ENCODE measurements at regions not wholly inside any gene's neighbourhood (a gene's known extent, or its start where the extent isn't known, plus 50 kb on each side); places are given as distances from the start of the nearest gene placed in this dataset.
"Not testable (repeated sequence)": the region's sequence is repeated elsewhere in the genome, so short reads cannot be mapped to it uniquely, and the experiment has no call there.

DNA sequence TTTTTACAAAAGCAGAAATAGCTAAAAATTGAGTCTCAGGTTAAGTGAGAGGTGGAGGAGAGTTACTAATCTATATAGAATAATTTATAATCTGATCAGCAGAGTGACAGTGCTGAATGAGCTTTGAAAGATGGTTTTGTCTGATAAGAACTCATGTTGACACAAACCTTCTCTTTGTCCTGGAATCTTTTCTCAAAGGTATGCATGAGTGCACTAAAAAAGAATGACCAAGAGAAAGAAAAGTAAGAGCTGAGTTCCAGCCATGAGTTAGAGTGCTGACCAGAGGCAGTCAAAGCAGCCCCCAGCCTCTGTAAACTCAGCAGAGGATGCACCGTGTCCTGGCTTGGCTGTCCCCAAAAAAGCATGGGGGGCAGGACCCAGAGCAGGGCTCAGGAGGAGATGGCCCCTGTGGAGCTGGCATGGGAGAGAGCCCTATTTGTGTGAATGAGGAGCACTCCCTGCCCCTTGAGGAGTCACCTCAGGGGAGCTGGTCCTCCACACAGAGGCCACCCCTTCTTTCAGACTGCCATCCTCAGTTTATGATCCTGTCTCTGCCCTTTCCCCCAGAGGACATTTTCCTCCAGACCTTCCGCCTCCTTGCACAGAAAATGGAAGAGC, 129.8 kb downstream of the SEC23A start:
- in situ Hi-C loops (cut with HindIII; ENCODE audit: low sequenced_read_pairs) = no loop called here
- DNase-seq (ENCODE audit: low spot score) = no peak

DNA sequence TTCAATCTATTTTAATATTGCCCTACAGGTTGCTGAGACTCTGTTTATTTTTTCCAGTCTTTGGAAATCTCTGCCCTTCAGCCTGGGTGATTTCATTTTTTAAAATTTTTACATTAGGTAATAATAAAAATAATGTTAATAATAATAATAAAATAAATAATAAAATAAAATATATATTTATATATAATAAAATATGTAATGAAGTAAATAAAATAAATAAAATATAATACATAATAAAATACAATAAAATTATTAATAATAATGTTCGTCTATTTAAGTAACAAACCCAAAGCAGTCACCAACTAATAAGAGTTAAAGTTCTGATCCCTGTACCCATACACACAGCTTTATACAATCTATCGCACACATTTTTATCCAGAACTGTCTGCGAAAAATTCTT, 130.5 kb downstream of the SEC23A start:
- in situ Hi-C loops (cut with HindIII; ENCODE audit: low sequenced_read_pairs) = no loop called here
- no peak for DNase-seq (ENCODE audit: low spot score)

DNA sequence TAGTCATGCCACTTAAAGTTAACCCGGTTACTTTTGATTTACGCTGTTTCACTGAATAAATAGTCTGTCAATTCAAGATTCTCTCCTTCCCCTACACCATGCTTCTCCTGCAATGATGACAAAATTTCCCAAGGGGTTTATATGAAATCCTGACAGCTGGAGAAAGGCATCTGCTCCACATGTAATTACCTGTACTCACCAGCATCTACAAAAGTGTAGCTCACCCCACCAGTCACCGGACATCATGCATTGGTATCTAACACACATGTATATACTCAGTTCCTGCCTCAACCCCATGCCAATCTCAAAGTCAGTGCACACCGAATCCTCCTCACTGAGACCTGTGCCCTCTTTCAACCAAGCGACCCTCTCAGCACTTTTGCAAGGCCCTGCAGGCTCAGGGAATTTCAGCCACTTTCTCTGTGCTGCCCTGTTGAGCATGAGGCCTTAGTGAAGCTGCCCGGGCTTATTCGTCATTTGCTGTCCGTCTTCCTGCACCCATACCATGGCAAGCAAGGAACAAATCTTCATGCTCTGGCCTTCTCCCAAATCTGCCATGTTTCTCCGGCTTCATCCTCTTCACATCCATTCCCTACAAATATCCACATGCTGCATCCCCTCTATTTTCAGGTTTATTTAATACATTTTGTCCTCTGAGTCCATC, 131.6 kb downstream of the SEC23A start:
- in situ Hi-C loops (cut with HindIII; ENCODE audit: low sequenced_read_pairs) = no loop called here
- DNase-seq (ENCODE audit: low spot score) = no peak

DNA sequence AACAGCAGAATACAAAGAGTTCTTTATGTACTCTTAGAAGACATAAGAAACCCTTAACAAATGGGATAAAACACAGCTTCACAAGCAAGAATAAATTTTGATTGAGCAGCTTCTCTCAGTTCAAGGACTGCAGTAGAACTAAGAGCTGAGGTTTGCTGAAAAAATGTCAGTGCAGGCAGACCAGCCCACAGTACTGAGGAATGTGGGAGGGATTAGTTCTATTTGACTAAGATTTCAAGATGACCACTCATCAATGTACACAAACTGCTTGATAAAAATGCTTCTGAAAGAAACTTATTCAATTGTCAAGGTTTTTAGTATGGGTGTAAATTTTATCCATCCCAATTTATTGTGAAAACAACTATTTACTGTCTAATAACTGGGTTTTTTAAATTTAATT, 138.4 kb downstream of the SEC23A start:
- no peak for DNase-seq (ENCODE audit: low spot score)
- in situ Hi-C loops (cut with HindIII; ENCODE audit: low sequenced_read_pairs) = no loop called here

DNA sequence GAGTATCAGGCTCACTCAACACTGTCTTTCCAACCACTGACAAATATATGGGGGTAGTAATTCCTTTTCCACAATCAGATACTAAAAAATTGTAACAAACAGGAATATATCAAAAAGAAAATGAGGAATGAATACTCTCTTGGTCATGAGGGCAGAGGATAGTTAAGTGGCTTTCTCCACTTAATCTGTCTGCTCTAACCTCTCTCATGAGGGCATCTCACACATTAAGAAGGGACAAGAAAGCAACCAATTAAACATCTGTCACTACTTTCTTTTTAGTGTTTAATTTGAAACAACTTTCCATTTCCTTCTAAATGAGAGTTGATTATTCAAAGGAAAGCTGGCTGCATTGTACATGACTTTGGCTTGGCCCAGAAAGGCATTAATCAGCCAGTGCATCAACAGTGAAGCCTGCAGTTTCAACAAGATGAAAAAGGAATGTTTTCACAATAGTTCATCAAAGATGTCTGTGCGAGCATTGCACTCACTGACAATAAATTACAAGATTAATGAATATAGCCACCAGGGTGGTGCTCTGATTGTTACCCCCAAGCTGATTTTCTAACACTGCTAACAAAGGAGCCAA, 142.0 kb downstream of the SEC23A start:
- no peak for DNase-seq (ENCODE audit: low spot score)
- in situ Hi-C loops (cut with HindIII; ENCODE audit: low sequenced_read_pairs) = no loop called here

DNA sequence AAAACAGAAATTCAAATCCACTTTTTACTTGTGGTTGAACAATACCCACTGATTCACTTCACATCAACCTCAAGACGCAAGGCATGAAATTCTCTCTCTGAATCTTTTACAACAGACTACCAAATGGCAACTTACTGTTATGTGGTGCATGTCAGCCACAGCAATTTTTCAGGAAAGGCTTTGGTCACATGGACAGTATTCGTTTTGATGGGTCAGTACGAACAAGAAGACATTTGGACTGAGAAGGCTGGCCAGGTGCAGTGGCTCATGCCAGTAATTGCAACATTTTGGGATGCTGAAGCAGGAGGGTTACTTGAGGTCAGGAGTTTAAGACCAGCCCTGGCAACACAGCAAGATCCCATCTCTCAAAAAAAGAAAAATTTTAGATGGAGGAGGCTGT, 144.0 kb downstream of the SEC23A start:
- in situ Hi-C loops (cut with HindIII; ENCODE audit: low sequenced_read_pairs) = no loop called here
- DNase-seq (ENCODE audit: low spot score) = no peak

DNA sequence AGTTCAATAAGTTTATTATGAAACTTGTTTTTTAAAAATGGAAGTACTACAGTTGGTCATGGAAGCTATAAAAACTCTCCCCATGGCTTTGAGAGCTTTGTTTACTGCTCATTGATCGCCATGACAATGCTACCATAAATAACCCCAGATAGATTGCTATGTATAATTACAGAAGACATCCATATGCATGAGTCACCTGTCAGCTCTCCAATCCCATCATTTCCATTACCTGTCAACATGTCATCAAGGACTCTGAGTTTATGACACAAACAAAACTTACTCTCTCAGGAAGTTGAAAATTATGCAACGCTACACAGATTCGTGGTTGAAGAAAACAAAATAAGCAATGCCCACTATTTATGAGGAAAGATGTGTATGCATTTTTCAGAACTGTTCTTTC, 144.4 kb downstream of the SEC23A start:
- in situ Hi-C loops (cut with HindIII; ENCODE audit: low sequenced_read_pairs) = no loop called here
- no peak for DNase-seq (ENCODE audit: low spot score)

DNA sequence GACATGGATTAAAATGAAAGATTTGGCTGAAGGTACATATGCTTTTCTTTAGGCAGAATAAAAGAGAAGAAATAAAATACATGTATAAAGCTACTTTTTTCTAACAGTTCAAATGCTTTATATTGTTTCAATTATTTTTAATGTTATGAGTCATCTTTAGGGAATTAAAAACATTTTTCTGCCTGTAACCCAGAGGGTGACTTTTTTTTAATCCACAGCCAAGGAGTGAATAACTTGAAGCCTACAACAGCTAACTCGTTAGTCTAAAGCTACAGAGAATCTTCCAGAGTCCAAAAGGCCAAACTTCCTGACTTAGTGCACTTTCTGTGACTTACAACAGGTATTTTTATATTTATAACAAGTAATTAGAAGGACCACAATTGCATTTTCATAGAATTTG, 151.6 kb downstream of the SEC23A start:
- DNase-seq (ENCODE audit: low spot score) = no peak

DNA sequence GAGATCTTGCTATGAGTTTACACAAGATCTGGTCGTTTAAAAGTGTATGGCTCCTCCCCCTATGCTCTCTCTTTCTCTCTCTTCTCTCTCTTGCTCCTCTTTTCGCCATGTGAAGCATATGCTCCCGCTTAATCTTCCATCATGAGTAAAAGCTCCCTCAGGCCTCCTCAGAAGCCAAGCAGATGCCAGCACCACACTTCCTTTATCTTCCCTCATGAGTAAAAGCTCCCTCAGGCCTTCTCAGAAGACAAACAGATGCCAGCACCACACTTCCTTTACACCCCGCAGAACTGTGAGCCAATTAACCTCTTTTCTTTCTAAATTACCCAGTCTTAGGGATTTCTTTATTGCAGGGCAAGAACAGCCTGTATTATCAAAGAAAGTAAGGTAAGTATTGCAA, 152.4 kb downstream of the SEC23A start:
- no peak for DNase-seq (ENCODE audit: low spot score)
- in situ Hi-C loops (cut with HindIII; ENCODE audit: low sequenced_read_pairs) = no loop called here

More for the DNA sequence above, 151.6 kb downstream of the SEC23A start:
- in situ Hi-C loops (cut with HindIII; ENCODE audit: low sequenced_read_pairs) = no loop called here

DNA sequence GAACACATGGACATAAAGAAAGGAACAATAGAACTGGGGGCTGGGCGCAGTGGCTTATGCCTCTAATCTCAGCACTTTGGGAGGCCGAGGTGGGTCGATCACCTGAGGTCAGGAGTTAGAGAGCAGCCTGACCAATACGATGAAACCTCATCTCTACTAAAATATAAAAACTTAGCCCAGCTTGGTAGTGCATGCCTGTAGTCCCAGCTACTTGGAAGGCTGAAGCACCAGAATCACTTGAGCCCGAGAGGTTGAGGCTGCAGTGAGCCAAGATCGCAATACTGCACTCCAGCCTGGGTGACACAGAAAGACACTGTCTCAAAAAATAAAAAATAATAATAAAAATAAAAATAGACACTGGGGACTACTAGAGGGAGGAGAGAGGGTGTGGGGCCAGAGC, 154.5 kb downstream of the SEC23A start:
- DNase-seq (ENCODE audit: low spot score) = no peak
- in situ Hi-C loops (cut with HindIII; ENCODE audit: low sequenced_read_pairs) = no loop called here

DNA sequence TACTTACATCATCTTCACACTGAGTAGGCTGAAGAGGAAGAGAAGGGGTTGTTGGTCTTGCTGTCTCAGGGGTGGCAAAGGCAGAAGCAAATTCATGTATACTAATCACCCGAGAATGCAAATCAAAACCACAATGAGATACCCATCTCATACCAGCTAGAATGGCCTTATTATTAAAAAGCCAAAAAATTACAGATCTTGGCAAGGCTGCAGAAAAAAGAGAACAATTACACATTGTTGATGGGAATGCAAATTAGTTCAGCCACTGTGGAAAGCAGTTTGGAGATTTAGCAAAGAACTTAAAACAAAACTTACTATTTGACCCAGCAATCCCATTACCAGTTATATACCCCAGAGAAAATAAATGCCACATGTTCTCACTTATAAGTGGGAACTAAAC, 154.9 kb downstream of the SEC23A start:
- in situ Hi-C loops (cut with HindIII; ENCODE audit: low sequenced_read_pairs) = no loop called here
- DNase-seq (ENCODE audit: low spot score) = no peak

DNA sequence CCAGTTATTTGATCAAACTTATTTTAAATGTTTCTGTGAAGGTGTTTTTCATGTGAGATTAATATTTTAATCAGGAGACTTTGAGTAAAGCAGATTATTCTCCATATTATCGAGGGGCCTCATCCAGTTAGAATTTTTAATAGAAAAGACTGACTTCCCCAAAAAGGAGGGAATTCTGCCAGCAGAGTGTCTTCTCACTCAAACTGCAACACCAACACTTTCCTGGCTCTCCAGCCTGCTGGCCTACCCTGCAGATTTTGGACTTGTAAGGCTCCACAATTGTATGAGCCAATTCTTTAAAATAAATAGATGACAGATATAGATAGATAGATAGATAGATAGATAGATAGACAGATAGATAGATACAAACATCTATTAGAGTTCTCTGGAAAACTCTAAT, 155.7 kb downstream of the SEC23A start:
- in situ Hi-C loops (cut with HindIII; ENCODE audit: low sequenced_read_pairs) = no loop called here
- DNase-seq (ENCODE audit: low spot score) = no peak

DNA sequence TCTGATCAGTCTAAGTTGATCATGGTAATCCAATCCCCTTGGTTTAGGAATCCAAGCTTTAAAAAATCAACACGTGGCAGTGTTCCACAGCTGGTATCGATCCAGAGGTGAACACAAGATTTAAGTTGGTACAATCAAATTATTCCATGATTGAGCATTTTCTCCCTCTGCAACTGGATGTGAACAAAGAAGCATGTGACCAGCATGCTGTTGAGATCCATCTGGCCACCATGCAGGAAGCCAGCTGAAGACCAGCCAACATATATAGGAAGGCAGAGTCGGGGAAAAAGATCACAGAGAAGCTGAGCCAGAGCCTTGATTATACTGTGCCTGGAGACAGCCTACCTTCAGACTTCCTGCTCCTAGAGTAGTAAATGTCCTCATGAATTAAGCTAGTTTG, 158.3 kb downstream of the SEC23A start:
- DNase-seq (ENCODE audit: low spot score) = peak; percentile 52
- in situ Hi-C loops (cut with HindIII; ENCODE audit: low sequenced_read_pairs) = no loop called here

DNA sequence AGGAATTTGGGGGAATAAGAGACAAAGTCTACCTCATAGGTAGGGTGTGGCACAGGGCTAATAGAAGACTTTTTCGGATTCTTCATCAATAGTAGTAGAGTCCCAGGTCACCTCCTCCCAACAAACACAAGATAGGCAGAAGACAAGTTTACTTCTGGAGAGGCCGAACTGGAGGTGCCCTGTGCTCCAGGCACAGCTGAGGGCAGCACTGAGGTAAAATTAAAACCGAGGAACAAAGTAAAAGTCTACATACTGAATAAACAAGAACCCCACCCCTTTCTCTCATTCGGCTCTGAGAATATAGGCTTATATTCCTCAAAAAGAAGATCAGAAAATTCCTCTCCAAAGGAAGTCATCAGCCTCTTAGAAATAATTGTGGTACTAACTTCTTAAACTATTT, 161.5 kb downstream of the SEC23A start:
- no peak for DNase-seq (ENCODE audit: low spot score)
- in situ Hi-C loops (cut with HindIII; ENCODE audit: low sequenced_read_pairs) = no loop called here

DNA sequence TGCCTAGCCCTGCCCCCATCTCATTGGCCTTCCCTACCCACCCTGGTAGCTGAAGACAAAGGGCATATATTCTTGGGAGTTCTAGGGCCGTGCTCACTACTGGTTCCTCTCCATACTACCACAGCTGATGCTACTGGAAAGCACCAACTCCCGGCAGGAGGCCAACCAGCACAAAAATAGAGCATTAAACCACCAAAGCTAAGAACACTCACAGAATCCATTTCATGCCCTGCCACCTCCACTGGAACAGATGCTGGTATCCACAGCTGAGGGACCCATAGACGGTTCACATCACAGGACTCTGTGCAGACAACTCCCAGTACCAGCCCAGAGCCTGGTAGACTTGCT, 170.4 kb downstream of the SEC23A start:
- DNase-seq (ENCODE audit: low spot score); in situ Hi-C loops (cut with HindIII; ENCODE audit: low sequenced_read_pairs): not testable (repeated sequence)

DNA sequence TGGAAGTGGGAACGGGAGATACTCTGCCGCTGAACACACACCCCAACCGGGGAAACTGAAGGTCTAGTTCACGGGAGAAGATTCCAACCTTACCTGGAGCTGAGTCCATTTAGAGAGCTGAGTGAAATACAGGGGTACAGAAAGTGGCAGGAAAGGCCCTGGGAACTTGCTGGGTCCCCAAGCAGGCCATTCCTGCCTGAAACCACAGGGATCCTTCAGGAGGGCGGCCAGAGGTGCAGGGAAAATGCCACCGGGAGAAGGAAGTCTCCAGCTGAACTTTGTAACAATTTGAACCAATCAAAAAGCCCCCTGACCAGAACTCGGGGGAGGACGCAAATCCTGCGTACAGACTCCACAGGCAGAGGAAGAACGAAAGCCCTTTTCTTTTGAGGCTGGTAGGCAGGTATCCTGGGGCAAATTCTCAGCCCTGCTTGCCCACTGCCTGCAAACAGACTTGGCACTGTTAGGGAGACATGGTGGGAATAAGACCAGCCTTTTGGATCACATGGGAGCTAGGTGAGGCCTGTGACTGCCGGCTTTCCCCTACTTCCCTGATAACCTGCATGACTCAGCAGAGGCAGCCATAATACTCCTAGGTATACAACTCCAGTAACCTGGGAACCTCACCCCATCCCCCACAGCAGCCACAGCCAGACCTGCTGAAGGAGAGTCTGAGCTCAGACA, 170.9 kb downstream of the SEC23A start:
- in situ Hi-C loops (cut with HindIII; ENCODE audit: low sequenced_read_pairs) = no loop called here
- DNase-seq (ENCODE audit: low spot score) = no peak

DNA sequence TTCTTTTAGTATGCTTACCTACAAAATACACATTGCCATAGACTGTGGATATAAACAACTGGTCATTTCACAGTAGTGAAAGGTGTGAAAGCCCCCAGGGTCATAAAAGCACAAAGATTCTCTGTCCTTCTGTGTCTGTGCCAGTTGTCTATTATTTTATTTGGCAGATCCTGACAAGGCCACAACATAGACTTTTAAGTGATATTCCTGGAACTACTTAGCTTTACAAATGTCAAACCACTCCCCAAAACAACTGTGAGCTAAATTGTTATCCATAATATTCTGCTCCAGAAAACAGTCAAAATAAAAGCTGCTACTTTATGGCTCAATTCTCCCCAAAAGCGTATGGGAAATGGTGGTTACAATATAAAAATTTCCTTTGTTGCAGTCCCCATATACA, 172.1 kb downstream of the SEC23A start:
- DNase-seq (ENCODE audit: low spot score) = no peak
- in situ Hi-C loops (cut with HindIII; ENCODE audit: low sequenced_read_pairs) = no loop called here

DNA sequence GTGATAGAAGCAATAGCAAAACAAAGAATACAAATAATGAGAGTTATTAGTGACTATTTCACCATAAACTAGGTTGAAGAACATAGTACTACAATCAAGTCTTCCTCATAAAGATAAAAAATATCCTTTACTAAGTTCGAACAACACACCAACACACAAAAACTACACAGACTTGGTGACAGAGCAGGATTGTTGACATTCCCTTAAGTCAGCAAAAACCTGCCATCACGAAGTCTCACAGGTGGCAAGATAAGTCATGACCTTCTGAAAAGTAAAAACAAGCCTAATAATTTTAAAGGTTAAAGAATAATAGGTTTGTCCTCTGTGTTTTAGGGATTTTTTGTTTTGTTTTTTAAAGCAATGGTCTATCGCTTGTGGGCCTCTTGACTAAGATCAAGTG, 173.0 kb downstream of the SEC23A start:
- in situ Hi-C loops (cut with HindIII; ENCODE audit: low sequenced_read_pairs) = no loop called here

DNA sequence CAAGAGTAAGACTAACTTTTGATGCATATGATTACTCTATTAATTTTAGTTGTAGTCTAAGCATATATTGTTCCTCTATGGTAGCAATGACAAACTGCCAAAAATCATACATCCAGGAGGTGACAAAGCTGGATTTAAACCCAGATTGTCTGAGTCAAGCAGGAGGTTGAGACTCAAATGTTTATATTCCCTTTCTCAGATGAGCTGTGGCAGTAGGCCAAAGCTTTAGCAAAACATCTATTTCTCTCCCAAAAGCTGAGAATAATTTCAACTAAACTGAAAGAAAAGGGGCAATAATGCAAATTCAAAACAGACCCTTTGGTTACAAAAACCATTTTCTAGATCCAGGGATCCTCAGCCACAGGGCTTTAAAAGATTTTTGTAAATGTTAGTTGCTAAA, 173.6 kb downstream of the SEC23A start:
- no peak for DNase-seq (ENCODE audit: low spot score)
- in situ Hi-C loops (cut with HindIII; ENCODE audit: low sequenced_read_pairs) = no loop called here

More for the DNA sequence above, 173.0 kb downstream of the SEC23A start:
- DNase-seq (ENCODE audit: low spot score) = no peak

DNA sequence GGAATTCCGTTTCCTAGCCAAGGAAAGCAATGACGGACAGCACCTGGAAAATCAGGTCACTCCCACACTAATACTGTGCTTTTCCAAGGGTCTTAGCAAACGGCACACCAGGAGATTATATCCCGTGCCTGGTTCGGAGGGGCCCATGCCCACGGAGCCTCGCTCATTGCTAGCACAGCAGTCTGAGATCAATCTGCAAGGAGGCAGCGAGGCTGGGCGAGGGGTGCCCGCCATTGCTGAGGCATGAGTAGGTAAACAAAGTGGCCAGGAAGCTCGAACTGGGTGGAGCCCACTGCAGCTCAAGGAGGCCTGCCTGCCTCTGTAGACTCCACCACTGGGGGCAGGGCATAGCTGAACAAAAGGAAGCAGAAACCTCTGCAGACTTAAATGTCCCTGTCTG, 181.1 kb downstream of the SEC23A start:
- in situ Hi-C loops (cut with HindIII; ENCODE audit: low sequenced_read_pairs); DNase-seq (ENCODE audit: low spot score): not testable (repeated sequence)

DNA sequence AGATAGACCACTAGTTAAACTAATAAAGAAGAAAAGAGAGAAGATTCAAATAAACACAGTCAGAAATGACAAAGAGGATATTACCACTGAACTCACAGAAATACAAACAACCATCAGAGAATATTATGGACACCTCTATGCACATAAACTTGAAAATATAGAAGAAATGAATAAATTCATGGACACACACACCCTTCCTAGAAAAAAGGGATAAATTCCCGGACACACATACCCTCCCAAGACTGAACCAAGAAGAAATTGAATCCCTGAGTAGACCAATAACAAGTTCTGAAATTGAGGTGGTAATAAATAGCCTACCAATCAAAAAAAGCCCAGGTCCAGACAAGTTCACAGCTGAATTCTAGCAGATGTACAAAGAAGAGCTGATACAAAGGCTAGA, 187.9 kb downstream of the SEC23A start:
- DNase-seq (ENCODE audit: low spot score) = no peak
- in situ Hi-C loops (cut with HindIII; ENCODE audit: low sequenced_read_pairs) = no loop called here
